IMR-90 (cell line): ENCODE measurements at regions not wholly inside any gene's neighbourhood (a gene's known extent, or its start where the extent isn't known, plus 50 kb on each side); places are given as distances from the start of the nearest gene placed in this dataset.

Experiments
- ATAC-seq: fragments of 200-7000 bp; cut with Tn5 transposase; 2 replicates; pipeline ENCODE4 v1.9.1; 2020; ENCODE audit warnings: low read depth, mild to moderate bottlenecking, moderate library complexity
- BruUV-seq: library from RNA; stranded (reverse); fragments of 400-500 nt; replicated peaks from 2 replicates; lab custom pipeline; 2021; lab: Mats Ljungman, UMichigan
- CTCF ChIA-PET: fragments of 300-600 bp; formaldehyde crosslinking; extraction: SDS; loops from one replicate; lab custom pipeline; 2021; ENCODE audit warnings: antibody characterized with exemption; lab: Yijun Ruan, JAX
- POLR2A ChIA-PET: fragments of 300-600 bp; sonication (Branson Sonifier 250); formaldehyde crosslinking; loops from one replicate; lab custom pipeline; 2022; ENCODE audit warnings: antibody characterized with exemption; ENCODE audit not compliant: unreplicated experiment; lab: Charles Lee
- DNase-seq: peaks from one replicate; pipeline ENCODE4 v3.0.0; 2013
- H2AFZ ChIP-seq: replicated peaks from 2 replicates; pipeline ENCODE3; 2013; ENCODE audit warnings: low read length, mild to moderate bottlenecking; ENCODE audit not compliant: poor library complexity
- H2AK5ac ChIP-seq: 2 replicates; pipeline ENCODE4 v1.6.1; 2013; ENCODE audit warnings: low read depth, low read length, inconsistent platforms
- H2AK9ac ChIP-seq: replicated peaks from 2 replicates; pipeline ENCODE3; 2013; ENCODE audit warnings: mild to moderate bottlenecking, low read depth, low read length, moderate library complexity; ENCODE audit not compliant: poor library complexity
- H2BK120ac ChIP-seq: 2 replicates; pipeline ENCODE4 v1.6.1; 2013; ENCODE audit warnings: low read depth, low read length, inconsistent platforms
- H2BK15ac ChIP-seq: 3 replicates; pipeline ENCODE4 v1.6.1; 2013; ENCODE audit warnings: low read depth, low read length, inconsistent platforms
- H2BK20ac ChIP-seq: 2 replicates; pipeline ENCODE4 v1.6.1; 2013; ENCODE audit warnings: low read depth, mild to moderate bottlenecking, inconsistent platforms, low read length, moderate library complexity
- H2BK5ac ChIP-seq: 2 replicates; pipeline ENCODE4 v1.6.1; 2013; ENCODE audit warnings: mild to moderate bottlenecking, low read depth, low read length, inconsistent platforms; ENCODE audit not compliant: poor library complexity, severe bottlenecking
- H3K14ac ChIP-seq: replicated peaks from 2 replicates; pipeline ENCODE4 v1.6.1; 2013; ENCODE audit warnings: low read depth, low read length, inconsistent platforms
- H3K18ac ChIP-seq: 2 replicates; pipeline ENCODE4 v1.6.1; 2013; ENCODE audit warnings: low read depth, low read length, control low read depth
- H3K23ac ChIP-seq: 2 replicates; pipeline ENCODE4 v1.6.1; 2013; ENCODE audit warnings: low read depth, low read length, inconsistent platforms
- H3K27ac ChIP-seq: 2 replicates; pipeline ENCODE4 v1.5.1; 2013; ENCODE audit warnings: mild to moderate bottlenecking, control low read depth, low read length; ENCODE audit not compliant: insufficient read depth
- H3K27me3 ChIP-seq: 2 replicates; pipeline ENCODE4 v1.6.1; 2013; ENCODE audit warnings: low read length; ENCODE audit not compliant: control insufficient read depth, insufficient read depth
- H3K36me3 ChIP-seq: 2 replicates; pipeline ENCODE4 v1.6.1; 2013; ENCODE audit warnings: low read length, mixed read lengths; ENCODE audit not compliant: control insufficient read depth, insufficient read depth
- H3K4ac ChIP-seq: 2 replicates; pipeline ENCODE4 v1.6.1; 2013; ENCODE audit warnings: low read depth, low read length, inconsistent platforms
- H3K4me1 ChIP-seq: 2 replicates; pipeline ENCODE4 v1.6.1; 2013; ENCODE audit warnings: low read length, mixed read lengths; ENCODE audit not compliant: control insufficient read depth, insufficient read depth
- H3K4me2 ChIP-seq: 2 replicates; pipeline ENCODE4 v1.6.1; 2013; ENCODE audit warnings: low read depth, mild to moderate bottlenecking, control low read depth, low read length, moderate library complexity
- H3K4me3 ChIP-seq: 2 replicates; pipeline ENCODE4 v1.5.1; 2013; ENCODE audit warnings: low read depth, mild to moderate bottlenecking, control low read depth, low read length, moderate library complexity; ENCODE audit not compliant: insufficient read depth
- H3K56ac ChIP-seq: 2 replicates; pipeline ENCODE4 v1.6.1; 2013; ENCODE audit warnings: low read length, inconsistent platforms; ENCODE audit not compliant: insufficient read depth; ENCODE audit errors: extremely low read depth
- H3K79me1 ChIP-seq, 2 experiments: 2 replicates each; pipeline ENCODE4 v1.6.1; 2013; ENCODE audit warnings: low read length in 2 of 2, inconsistent platforms in 1 of 2, low read depth in 1 of 2
- H3K9ac ChIP-seq: 2 replicates; pipeline ENCODE4 v1.6.1; 2013; ENCODE audit warnings: low read depth, low read length, control low read depth
- H3K9me1 ChIP-seq: 2 replicates; pipeline ENCODE4 v1.6.1; 2013; ENCODE audit warnings: low read length, inconsistent platforms; ENCODE audit not compliant: insufficient read depth
- H3K9me3 ChIP-seq: 2 replicates; pipeline ENCODE4 v1.6.1; 2013; ENCODE audit warnings: low read length; ENCODE audit not compliant: control insufficient read depth, insufficient read depth
- H4K20me1 ChIP-seq: 2 replicates; pipeline ENCODE4 v1.6.1; 2013; ENCODE audit warnings: low read length, inconsistent platforms; ENCODE audit not compliant: insufficient read depth
- H4K5ac ChIP-seq: 2 replicates; pipeline ENCODE4 v1.6.1; 2013; ENCODE audit warnings: mild to moderate bottlenecking, low read depth, low read length, control low read depth
- H4K8ac ChIP-seq, 2 experiments: 2 replicates each; pipeline ENCODE4 v1.6.1; 2013; ENCODE audit warnings: low read depth in 2 of 2, low read length in 2 of 2, control low read depth in 1 of 2, inconsistent platforms in 1 of 2
- H4K91ac ChIP-seq: 2 replicates; pipeline ENCODE4 v1.6.1; 2013; ENCODE audit warnings: low read depth, low read length, inconsistent platforms; ENCODE audit not compliant: insufficient read depth
- BHLHE40 ChIP-seq: fragments of 150-350 bp; IDR thresholded peaks from 2 replicates; pipeline ENCODE4 v1.6.1; 2016; ENCODE audit warnings: mild to moderate bottlenecking, low read depth, low read length
- CEBPB ChIP-seq: IDR thresholded peaks from 2 replicates; pipeline ENCODE4 v1.6.1; 2012; ENCODE audit warnings: low read depth, low read length, improper control_type of control experiment
- CHD1 ChIP-seq: IDR thresholded peaks from 2 replicates; pipeline ENCODE4 v1.6.1; 2012; ENCODE audit warnings: low read depth, low read length, improper control_type of control experiment
- ELK1 ChIP-seq: fragments of 150-350 bp; IDR thresholded peaks from 2 replicates; pipeline ENCODE4 v1.6.1; 2016; ENCODE audit warnings: low read depth, mild to moderate bottlenecking, low read length, moderate library complexity, borderline replicate concordance
- FOS ChIP-seq: fragments of 150-350 bp; IDR thresholded peaks from 2 replicates; pipeline ENCODE4 v1.6.1; 2016; ENCODE audit warnings: low read depth, low read length
- MAFK ChIP-seq: IDR thresholded peaks from 2 replicates; pipeline ENCODE4 v1.6.1; 2012; ENCODE audit warnings: low read depth, low read length, improper control_type of control experiment
- MAZ ChIP-seq: IDR thresholded peaks from 2 replicates; pipeline ENCODE4 v1.6.1; 2012; ENCODE audit warnings: low read depth, mild to moderate bottlenecking, low read length, improper control_type of control experiment, moderate library complexity, borderline replicate concordance
- MXI1 ChIP-seq: IDR thresholded peaks from 2 replicates; pipeline ENCODE4 v1.6.1; 2012; ENCODE audit warnings: low read depth, mild to moderate bottlenecking, low read length, moderate library complexity, borderline replicate concordance
- NFE2L2 ChIP-seq: fragments of 150-350 bp; IDR thresholded peaks from 2 replicates; pipeline ENCODE4 v1.6.1; 2016; ENCODE audit warnings: low read depth, mild to moderate bottlenecking, low read length
- POLR2A ChIP-seq: IDR thresholded peaks from 2 replicates; pipeline ENCODE4 v1.6.1; 2012; ENCODE audit warnings: mild to moderate bottlenecking, low read depth, low read length
- RAD21 ChIP-seq: IDR thresholded peaks from 2 replicates; pipeline ENCODE4 v1.6.1; 2012; ENCODE audit warnings: low read length, improper control_type of control experiment
- RCOR1 ChIP-seq: IDR thresholded peaks from 2 replicates; pipeline ENCODE4 v1.6.1; 2012; ENCODE audit warnings: mild to moderate bottlenecking, low read length, improper control_type of control experiment; ENCODE audit not compliant: insufficient replicate concordance
- RFX5 ChIP-seq: IDR thresholded peaks from 2 replicates; pipeline ENCODE4 v1.8.0; 2012; ENCODE audit warnings: low read depth, mild to moderate bottlenecking, low read length, moderate library complexity
- SMC3 ChIP-seq: fragments of 150-350 bp; IDR thresholded peaks from 2 replicates; pipeline ENCODE4 v1.6.1; 2016; ENCODE audit warnings: low read depth, mild to moderate bottlenecking, antibody characterized with exemption, low read length, moderate library complexity
- WGBS, 2 experiments: methylation state at CpG; one replicate each; pipeline versions ENCODE4 v1.1.5 to v1.1.7; 2013; ENCODE audit warnings: missing lambda C conversion rate in 2 of 2; ENCODE audit not compliant: insufficient read length in 1 of 2; ENCODE audit errors: extremely low coverage in 2 of 2; 5-methylcytosine and 5-hydroxymethylcytosine counted together
- dilution Hi-C: fragments of 300-500 bp; cut with HindIII; formaldehyde crosslinking; loops from one replicate; pipeline ENCODE4 v1.14.3; 2018; ENCODE audit warnings: low sequenced_read_pairs; ENCODE audit not compliant: unreplicated experiment
- in situ Hi-C: fragments of 300-500 bp; cut with MboI; formaldehyde crosslinking; loops from 3 replicates; pipeline ENCODE4 v1.14.3; 2019; ENCODE audit warnings: low sequenced_read_pairs, inconsistent platforms, mixed read lengths
- intact Hi-C: fragments of 100-400 bp; cut with micrococcal nuclease; formaldehyde crosslinking; loops from 2 replicates; pipeline ENCODE4 v1.10.0; 2022
- TF ChIP-seq, protein P1 (sequence below): fragments of 150-350 bp; IDR thresholded peaks from 2 replicates; pipeline ENCODE4 v1.6.1; 2017; ENCODE audit warnings: mild to moderate bottlenecking, antibody characterized with exemption, low read length, low read depth
- TF ChIP-seq, protein P2 (sequence below): conservative IDR thresholded peaks from 2 replicates; pipeline ENCODE4 v1.5.1; 2012; ENCODE audit warnings: mild to moderate bottlenecking, low read depth, low read length, improper control_type of control experiment

- BruUV-seq: no TSS peak
- Histone ChIP-seq H3K79me1 (0 out of 4 replicates have a peak, but pooled peaks cover 0 to 3% of the 10 kb centered on the region in 2 experiments), H2AK5ac (no peak overlapping the region; the same call in 1 of the 2 replicates), H3K23ac (0 out of 2 replicates have a peak overlapping the region, but pooled peaks have one; percentile 47), H3K27me3 (no peaks in the 10 kb centered on the region), H2AK9ac (no peak overlapping the region), H2AFZ (no peak overlapping the region), H3K4me2 (peak overlapping the region; percentile 25), H4K5ac (no peak overlapping the region; the same call in 1 of the 2 replicates), H3K4me1 (peaks cover 21% of the 10 kb centered on the region), H4K8ac (no peak overlapping the region), H3K14ac (peak overlapping the region; percentile 11; the same call in 1 of the 2 replicates), H3K4ac (peak overlapping the region; percentile 13; the same call in 1 of the 2 replicates), H4K20me1 (no peaks in the 10 kb centered on the region), H2BK20ac (peak overlapping the region; percentile 72; the same call in 1 of the 2 replicates), H3K27ac (peak overlapping the region; percentile 40; the same call in 1 of the 2 replicates), H3K36me3 (no peaks in the 10 kb centered on the region), H4K91ac (peak overlapping the region; percentile 27; the same call in 1 of the 2 replicates), H3K9me3 (no peaks in the 10 kb centered on the region), H2BK120ac (peak overlapping the region; percentile 49; the same call in 1 of the 2 replicates), H3K56ac (no peak overlapping the region), H2BK5ac (peak overlapping the region; percentile 75), H3K4me3 (no peak overlapping the region), H3K18ac (peak overlapping the region; percentile 54; the same call in 1 of the 2 replicates), H2BK15ac (peak overlapping the region; percentile 43; the same call in 1 of the 3 replicates), H3K9ac (no peak overlapping the region; the same call in 1 of the 2 replicates), H3K9me1 (peaks cover 8% of the 10 kb centered on the region)
- in situ Hi-C loops: no loop called here
- WGBS, 2 experiments: no CpG with 5 or more reads among the region's 1 CpG
- POLR2A ChIA-PET: no interaction called here
- dilution Hi-C loops: no loop called here
- intact Hi-C loops: no loop called here
- peak; percentile 51 for DNase-seq
- CTCF ChIA-PET: interaction anchor here (0.5 to 1.0 kb wide), 3 partner anchors 11 to 1815 kb away, joined by 3 to 4 read pairs (median 4); no protein-coding TSS in a partner anchor
- TF ChIP-seq, protein P1, sequence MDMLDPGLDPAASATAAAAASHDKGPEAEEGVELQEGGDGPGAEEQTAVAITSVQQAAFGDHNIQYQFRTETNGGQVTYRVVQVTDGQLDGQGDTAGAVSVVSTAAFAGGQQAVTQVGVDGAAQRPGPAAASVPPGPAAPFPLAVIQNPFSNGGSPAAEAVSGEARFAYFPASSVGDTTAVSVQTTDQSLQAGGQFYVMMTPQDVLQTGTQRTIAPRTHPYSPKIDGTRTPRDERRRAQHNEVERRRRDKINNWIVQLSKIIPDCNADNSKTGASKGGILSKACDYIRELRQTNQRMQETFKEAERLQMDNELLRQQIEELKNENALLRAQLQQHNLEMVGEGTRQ: no peak
- no peak for TF ChIP-seq RCOR1
- TF ChIP-seq ELK1: no peak
- no peak for TF ChIP-seq MAFK
- TF ChIP-seq MXI1: no peak
- TF ChIP-seq FOS: no peak
- no peak for TF ChIP-seq NFE2L2
- TF ChIP-seq RFX5: no peak
- TF ChIP-seq, protein P2, sequence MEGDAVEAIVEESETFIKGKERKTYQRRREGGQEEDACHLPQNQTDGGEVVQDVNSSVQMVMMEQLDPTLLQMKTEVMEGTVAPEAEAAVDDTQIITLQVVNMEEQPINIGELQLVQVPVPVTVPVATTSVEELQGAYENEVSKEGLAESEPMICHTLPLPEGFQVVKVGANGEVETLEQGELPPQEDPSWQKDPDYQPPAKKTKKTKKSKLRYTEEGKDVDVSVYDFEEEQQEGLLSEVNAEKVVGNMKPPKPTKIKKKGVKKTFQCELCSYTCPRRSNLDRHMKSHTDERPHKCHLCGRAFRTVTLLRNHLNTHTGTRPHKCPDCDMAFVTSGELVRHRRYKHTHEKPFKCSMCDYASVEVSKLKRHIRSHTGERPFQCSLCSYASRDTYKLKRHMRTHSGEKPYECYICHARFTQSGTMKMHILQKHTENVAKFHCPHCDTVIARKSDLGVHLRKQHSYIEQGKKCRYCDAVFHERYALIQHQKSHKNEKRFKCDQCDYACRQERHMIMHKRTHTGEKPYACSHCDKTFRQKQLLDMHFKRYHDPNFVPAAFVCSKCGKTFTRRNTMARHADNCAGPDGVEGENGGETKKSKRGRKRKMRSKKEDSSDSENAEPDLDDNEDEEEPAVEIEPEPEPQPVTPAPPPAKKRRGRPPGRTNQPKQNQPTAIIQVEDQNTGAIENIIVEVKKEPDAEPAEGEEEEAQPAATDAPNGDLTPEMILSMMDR: no peak
- no peak for TF ChIP-seq RAD21
- no peak for TF ChIP-seq BHLHE40
- TF ChIP-seq CHD1: no peak
- no peak for TF ChIP-seq POLR2A
- TF ChIP-seq SMC3: no peak
- no peak for TF ChIP-seq CEBPB
- no peak for TF ChIP-seq MAZ
- ATAC-seq: peak; percentile 25
Measured at GRCh38 chr3:107208796-107209195, 168.4 kb upstream of the CCDC54 start.
